GM12874 (cell line): ENCODE measurements at regions not wholly inside any gene's neighbourhood (a gene's known extent, or its start where the extent isn't known, plus 50 kb on each side); places are given as distances from the start of the nearest gene placed in this dataset.

Experiments
- TF ChIP-seq, protein P1 (sequence below): IDR thresholded peaks from 2 replicates; pipeline ENCODE4 v1.5.1; 2011; ENCODE audit warnings: low read depth, mild to moderate bottlenecking, control low read depth, low read length, moderate library complexity; ENCODE audit not compliant: insufficient read depth

DNA sequence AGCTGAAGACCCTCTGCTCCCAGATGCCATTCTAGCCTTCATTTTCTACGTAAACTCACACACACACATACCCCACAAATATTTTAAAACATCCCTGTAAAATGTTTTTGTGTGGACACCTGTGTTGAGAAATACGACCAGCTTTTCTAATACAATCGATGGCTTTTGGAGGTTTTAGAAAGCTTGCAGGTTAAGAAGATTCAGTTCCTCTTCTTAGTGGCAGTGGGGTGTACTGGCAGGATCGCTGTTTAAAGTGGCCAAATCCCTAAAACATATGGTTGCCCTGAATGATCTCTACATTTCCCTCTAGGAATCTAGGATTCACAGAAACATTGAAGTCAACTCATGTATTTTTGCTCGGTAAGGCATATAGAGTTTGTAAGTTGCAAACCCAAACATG is 236.3 kb downstream of the NSG2 start:
- TF ChIP-seq, protein P1, sequence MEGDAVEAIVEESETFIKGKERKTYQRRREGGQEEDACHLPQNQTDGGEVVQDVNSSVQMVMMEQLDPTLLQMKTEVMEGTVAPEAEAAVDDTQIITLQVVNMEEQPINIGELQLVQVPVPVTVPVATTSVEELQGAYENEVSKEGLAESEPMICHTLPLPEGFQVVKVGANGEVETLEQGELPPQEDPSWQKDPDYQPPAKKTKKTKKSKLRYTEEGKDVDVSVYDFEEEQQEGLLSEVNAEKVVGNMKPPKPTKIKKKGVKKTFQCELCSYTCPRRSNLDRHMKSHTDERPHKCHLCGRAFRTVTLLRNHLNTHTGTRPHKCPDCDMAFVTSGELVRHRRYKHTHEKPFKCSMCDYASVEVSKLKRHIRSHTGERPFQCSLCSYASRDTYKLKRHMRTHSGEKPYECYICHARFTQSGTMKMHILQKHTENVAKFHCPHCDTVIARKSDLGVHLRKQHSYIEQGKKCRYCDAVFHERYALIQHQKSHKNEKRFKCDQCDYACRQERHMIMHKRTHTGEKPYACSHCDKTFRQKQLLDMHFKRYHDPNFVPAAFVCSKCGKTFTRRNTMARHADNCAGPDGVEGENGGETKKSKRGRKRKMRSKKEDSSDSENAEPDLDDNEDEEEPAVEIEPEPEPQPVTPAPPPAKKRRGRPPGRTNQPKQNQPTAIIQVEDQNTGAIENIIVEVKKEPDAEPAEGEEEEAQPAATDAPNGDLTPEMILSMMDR = no peak

GRCh38 chr5:174282391-174282790 is 236.9 kb downstream of the NSG2 start:
- TF ChIP-seq, protein P1 = no peak

DNA sequence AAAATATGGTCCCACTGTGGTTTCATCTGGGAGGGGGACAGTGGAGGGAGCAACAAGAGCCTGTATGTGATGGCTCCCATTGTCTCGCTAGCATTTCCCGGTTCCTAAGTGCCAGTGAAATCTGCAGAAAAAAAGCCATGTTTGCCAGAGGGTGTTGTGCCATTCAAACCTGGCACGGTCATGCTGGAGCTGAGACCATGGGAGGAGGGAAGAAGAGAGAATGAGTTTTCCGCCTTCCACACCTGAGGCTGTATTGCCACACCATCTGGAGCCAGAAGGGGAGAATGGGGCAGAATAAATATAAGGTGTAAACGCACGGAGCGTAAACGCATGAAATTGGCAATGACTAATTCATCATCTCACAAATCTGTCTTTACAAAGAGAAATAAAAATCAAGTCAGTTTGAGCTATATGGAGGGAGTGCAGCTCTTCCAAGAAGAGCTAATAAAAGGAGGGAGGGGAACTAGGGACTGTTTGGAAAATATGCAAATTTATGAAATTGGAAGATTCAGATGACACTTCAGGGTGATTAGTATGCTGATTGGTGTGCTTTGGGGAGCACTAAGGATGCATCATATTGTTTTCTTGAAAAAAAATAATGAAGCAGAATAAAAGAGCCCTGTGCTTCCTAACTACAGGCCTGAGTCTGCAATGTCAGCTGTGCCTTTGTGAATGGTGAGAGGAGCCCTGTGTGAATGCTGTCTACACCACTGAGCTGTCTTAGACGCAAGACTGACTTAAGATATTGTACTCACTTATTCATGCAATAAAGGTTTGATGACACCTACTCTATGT is 237.9 kb downstream of the NSG2 start:
- TF ChIP-seq, protein P1 = no peak

GRCh38 chr5:174284873-174285272 is 239.4 kb downstream of the NSG2 start:
- TF ChIP-seq, protein P1 = no peak

- TF ChIP-seq, protein P1 = no peak
Observed at GRCh38 chr5:174287761-174288160, 242.3 kb downstream of the NSG2 start.

- TF ChIP-seq, protein P1 = no peak
Observed at GRCh38 chr5:174288439-174288838, 242.9 kb downstream of the NSG2 start.

- TF ChIP-seq, protein P1 = no peak
Observed at GRCh38 chr5:174291162-174291561, 245.7 kb downstream of the NSG2 start.
